NCI-H2171 (cell line): ENCODE measurements at regions not wholly inside any gene's neighbourhood (a gene's known extent, or its start where the extent isn't known, plus 50 kb on each side); places are given as distances from the start of the nearest gene placed in this dataset.
"Not testable (repeated sequence)": the region's sequence is repeated elsewhere in the genome, so short reads cannot be mapped to it uniquely, and the experiment has no call there.

ENCODE experiments used
- DNase-seq: peaks from one replicate; lab custom pipeline; 2025; lab: John Stamatoyannopoulos, UW

DNA sequence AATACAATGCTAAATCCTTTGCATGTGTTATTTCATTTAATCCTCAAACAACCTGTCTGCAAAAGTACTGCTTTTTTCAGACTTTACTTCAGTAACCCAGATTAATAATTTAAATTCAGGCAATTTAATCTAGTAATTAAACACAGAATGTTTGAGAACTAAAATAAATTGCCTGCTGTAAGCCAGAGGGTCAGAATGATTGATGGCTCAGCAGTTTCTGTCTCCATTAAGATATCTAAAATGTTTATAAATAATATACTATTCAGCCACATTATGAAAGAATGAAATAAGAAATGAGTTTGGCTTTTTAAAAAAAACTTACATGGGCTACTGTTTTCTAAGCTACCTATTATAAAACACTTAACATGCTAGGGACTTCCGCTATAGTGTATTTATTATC, 846.0 kb downstream of the FAM181B start:
- DNase-seq = no peak

DNA sequence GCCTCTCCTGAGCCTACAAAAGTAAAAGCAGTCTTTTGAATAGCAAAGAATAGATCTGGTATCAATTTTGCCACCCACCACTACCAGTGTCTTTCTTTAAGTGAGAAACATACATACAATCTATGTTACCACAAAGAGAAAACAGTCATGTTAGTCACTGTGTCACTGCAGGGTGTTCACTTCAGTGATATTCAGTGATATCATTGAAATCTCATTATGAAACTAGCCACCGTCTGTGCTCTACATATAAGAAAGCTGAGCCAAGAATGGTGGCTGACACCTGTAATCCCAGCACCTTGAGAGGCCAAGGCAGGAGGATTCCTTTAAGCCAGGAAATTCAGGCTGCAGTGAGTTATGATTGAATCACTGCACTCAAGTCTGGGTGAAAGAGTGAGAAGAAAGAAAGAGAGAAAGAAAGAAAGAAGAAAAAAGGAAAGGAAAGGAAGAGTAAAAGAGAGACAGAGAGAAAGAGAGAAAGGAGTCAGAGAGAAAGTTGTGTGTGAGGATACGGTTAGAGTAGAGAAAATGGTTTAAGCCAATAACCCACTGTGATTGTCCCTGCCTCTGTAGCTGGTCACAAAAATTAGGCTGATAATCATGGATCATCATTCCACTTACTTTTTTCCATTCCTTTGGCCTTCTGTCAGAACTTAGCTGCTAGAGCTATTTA, 847.1 kb downstream of the FAM181B start:
- no peak for DNase-seq

DNA sequence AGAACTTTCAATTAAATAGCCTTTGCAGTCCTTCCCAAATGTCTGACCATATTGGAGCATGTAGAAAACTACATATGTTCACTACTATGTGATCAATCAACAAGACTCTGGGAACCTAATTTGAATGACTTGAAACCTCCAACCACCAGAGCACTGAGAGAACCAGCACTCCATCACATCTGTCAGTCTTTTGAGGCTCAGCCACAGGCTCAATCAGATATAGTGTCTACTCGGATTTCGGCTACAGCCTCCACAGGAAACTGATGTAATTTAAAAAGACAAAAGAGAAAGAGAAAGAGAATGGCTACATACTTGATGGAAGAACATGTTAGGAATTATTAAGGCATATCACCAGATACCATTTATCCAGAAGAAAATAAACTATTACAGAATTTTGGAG, 859.0 kb downstream of the FAM181B start:
- no peak for DNase-seq

DNA sequence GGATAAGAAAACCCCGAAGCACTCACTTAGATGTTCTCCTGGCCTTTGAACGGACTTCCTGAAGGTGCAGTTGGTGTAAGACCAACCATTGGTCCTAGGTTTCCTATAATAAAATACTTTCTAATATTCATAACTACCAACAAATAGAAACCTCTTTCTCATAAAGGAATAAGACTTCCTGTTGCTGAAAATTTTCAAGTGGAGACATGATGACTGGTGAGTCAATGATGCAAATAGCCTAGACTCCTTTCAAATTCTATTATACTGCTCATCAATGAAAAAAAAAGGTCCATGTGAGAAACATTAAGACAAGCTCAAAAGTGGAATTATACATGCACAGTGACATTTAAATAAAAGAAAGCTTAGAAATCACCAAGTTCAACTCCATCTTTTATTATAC, 862.8 kb downstream of the FAM181B start:
- no peak for DNase-seq

DNA sequence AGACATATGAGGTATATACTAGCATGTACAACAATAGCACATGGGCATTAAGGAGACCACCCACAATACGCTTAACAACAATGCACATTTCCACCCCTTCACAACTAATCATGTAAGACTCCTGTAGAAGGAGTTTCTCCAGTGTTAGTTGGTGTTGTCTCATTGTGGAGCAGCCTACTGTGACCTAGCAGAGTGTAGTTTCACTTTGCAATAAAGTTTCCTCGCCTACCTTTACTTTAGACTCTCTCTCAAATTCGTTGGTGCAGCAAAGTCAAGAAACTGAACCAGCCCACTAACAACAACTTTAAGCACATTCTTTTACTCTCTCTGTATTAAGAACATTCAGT, 863.6 kb downstream of the FAM181B start:
- DNase-seq = no peak

DNA sequence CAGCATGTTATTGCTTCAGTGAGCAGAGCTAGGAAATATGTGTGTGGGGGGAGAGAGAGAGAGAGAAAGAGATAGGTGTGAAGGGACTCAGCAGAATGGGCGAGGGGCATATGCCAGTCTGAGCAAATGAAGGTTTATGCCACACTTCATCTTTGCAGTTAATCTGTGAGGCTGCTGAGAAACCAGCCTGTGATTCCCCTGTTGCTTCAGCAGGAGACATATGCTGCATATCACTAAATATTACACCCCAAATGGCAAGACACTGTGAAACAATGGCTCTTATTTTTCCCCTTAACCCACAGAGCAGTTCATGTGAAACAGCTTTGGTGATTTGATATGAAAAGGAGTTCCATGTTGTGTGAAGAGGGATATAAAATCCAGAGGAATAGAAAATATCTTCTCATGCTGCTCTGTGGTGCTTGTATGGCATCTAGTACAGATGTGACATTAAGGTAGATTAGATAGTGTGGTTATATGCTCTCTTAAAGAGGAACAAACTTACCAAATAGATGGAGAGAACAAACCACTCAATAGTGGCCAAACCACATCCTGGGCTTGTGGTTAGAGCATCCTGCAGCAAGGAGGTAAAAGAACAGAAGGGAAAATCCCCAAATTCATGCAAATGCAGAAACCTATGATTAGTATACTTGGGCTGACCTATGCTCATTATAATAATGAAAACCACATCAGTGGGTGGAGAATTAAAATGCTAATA, 864.2 kb downstream of the FAM181B start:
- no peak for DNase-seq

DNA sequence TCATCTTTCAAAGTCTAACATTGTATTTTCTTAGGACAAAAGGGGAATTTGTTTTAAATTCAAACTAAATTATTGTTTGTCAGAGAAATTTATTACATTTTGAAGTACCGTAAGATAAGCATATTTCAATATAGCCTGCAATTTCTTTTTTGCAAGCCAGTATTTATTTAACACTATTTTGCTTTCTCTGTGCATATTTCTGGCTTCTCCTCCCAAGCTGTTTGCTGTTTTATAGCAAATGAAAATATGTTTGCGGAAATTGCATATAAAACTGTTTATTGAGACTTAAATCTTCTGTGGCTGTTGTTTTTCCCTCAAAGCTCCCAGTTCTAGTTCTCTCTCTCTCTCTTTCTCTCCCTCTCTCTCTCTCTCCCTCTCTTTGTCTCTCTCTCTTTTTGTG, 866.8 kb downstream of the FAM181B start:
- no peak for DNase-seq

DNA sequence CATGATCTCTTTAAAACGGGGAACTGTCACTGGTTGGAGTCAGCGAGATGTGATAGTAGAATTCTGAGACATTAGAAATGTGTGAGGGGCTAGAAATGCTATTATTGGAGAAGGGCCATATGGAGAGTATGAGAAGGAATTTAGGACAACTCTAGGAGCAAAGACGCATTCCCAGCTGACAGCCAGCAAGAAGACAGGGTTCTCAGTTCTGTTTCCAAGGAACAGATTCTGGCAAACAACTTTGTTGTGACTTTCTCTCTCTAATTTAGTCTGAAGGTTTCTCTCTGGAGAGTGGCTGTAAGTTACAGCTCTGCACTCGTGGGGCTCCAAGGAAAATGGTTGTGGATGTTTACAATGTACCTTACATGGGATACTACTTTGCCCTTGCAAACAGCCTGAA, 876.3 kb downstream of the FAM181B start:
- no peak for DNase-seq

DNA sequence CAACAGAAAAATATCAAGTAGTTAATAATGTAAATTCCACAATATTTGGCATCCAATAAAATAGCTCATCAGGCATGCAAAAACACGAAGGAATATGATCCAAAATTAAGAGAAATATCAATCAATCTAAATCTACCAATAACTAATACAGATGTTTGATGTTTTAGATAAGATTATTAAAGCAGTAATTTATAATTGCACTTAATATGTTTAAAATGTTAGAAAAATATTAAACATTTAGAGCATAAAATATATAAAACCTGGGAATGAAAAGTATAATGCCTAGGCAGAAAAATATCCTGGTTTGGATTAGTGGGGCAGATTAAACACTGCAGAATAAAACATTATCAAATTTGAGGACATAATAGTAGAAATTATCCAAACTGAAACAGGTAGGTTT, 879.9 kb downstream of the FAM181B start:
- DNase-seq = no peak

DNA sequence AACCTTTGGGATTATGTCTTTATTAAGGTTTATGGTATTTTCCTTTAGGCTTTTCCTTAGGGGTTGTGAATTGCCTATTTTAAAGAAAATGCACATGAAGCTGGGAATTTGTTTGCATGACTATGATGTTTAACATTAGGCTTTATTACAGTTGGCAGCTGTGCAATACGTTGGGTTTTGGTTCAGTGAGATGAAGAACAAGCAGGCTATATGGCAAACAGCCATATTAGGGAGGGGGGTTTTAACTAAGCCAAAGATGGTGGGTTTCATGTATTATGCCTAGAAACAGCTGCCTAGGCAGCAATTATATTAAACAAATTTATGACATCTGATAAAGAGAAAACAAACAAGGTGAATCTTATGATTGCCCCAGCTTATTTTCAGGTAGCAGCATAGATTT, 880.8 kb downstream of the FAM181B start:
- DNase-seq = no peak

DNA sequence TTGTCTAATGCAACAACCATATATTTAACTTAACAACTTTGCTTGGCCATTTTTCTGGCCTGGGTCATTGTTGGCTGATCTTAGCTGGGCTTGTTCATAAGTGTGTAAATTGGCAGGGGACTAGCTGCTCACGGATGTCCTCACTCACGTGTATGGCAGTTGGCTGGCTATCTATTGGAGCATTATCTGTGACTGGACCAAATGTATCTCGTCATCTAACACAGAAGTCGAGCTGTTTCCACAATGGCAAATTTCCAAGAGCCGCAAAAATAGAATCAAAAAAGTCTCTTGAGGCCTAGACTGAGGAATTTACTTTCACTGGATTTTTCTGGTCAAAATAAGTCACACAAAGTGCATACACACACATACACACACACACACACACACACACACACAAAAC, 893.3 kb downstream of the FAM181B start:
- no peak for DNase-seq

DNA sequence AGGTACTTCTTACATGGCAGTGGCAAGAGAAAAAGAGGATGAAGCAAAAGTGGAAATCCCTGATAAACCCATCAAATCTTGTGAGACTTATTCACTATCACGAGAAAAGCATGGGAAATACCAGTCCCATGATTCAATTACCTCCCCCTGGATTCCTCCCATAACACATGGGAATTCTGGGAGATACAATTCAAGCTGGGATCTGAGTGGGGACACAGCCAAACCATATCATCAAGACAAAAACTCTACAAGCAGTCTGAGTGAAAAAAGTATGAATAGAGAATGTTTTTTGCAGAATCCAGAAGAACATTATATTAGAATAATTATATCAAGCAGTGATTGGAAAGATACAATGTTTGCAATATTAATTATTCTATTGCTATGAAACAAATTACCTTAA, 893.7 kb downstream of the FAM181B start:
- DNase-seq = no peak

DNA sequence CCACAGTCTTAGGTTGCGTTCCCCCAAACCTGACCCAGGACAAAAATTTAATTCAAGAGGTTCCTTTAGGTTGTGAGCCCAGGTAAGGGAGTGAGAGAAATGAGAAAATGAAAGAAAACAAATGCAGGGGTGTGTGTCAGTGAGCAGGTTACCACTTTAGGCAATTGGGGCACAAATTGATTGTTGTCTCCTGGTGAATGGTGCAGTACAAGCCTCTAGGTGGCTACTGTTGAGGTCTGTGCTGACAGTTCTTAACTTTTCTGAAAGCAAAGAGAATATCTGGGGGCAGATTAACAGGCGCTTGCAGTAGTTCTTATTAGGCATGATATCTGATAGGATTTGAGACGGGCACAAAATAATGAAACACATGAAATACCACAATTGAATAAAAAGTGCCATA, 894.6 kb downstream of the FAM181B start:
- DNase-seq = no peak

DNA sequence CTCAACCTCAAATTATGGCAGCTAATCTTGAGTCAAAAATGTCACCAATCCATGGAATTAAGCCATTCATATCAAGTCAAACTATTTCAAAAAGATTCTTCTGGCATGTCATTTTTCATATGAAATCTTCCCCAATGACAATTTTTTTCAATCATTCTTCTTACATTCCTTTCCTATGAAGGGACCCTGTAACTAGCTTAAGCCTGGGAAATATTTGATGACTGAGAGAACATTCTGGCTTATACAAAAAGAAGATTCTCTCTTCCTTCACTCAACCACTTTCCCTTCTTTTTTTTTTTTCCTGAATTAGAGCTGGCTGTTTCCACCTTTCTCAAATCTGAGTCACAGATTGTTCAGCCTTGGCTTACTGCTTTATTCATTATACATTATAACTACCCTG, 903.7 kb downstream of the FAM181B start:
- DNase-seq = no peak

DNA sequence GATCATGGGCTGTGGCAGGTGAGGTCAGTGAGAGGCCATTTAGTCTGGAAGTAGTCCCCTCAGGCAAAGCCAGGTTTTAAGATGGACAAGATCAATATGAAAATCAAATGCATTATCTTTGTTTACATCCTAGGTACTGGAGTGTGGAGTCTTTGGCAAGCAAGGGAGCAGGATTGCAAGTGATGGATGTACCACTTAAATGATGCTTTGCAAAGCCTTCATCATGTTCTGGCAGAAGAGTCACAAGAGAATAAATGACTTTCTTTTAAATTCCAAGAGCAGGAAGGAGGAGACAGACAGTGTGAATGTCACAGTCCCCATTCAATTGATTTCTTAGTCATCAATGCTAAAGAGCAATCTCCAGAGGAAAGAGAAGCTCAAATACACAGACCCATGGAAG, 908.3 kb downstream of the FAM181B start:
- no peak for DNase-seq

DNA sequence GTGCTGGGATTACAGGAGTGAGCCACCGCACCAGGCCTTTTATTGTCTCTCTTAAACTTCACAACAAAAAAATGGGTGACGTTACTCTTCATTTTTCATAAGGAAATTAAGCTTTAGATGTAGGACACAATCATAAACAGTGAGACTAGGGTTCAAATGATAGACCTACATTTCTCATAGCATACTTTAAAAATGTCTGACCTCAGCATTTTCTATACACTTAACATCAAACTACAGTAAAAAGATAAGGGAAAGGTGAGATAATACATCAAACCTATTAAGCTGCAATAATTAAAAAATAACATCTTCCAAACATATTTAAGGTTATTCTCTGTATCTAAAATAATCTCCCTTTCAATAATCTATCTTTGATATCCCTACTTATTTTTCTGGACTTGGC, 914.2 kb downstream of the FAM181B start:
- DNase-seq = no peak

DNA sequence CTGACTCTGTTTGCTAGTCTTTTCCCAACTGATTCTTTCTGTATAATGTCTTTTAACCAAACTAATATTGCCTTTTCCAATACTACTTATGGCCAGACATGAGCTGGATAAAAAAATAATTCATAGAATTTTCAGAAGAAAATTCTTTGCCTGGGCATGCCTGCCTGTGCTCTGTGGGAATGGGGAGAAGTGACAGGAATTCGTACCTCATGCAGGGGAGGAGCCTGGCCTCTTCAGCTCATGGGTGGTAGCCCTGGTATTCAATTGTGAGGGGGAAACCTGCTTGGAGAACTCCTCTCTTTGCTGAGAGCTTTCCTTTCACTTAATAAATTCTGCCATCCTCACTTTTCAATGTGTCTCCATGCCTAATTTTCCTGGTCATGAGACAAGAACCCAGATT, 928.8 kb downstream of the FAM181B start:
- no peak for DNase-seq

DNA sequence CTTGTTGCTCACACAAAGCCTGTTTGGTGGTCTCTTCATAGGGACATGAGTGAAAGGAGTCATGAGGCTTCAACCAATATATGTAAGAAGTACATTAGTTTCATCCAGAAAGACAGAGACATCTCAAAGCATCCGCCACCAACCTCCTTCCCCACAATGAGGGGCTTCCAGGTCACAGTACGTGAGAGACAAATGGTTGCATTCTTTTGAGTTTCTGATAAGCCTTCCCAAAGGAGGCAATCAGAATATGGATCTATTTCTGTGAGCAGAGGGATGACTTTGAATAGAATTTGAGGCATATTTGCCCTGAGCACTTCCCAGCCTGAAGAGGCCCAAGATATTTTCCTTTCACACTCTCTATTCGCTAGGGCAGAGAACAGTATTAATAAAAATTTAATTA, 931.1 kb downstream of the FAM181B start:
- no peak for DNase-seq

DNA sequence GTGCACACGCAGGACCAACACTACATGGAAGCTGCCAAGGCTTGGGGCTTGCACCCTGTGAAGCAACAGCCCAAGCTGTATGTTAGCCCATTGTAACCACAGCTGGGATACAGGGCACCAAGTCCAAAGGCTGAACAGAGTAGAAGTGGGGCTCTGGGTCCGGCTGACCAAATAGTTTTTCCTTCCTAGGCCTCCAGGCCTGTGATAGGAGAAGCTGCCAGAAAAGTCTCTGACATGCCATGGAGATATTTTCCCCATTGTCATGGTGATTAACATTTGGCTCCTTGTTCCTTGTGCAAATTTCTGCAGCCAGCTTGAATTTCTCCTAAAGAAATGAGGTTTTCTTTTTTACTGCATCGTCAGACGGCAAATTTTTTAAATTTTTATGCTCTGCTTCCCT, 941.2 kb downstream of the FAM181B start:
- DNase-seq = no peak

DNA sequence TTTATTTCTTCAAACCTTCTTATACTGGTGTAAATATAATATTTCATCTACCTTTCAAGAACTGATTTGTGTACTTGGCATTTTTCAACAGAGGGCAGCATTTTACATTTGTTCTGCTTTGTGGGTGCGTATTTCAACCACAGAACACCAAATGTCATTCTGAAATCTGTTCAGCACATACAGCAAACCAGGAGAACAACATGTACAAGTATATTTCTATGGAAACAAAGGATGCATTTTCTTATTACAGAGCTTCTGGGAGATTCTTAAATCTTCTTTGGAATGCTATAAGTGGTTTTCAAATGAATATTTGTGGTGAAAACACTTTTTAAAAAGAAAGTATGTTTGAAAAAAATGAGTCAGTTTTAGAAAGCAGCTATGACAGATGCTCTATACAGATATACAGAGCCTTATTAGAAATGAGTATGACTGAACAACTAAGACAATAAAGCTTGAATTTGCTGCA, 946.0 kb downstream of the FAM181B start:
- no peak for DNase-seq

DNA sequence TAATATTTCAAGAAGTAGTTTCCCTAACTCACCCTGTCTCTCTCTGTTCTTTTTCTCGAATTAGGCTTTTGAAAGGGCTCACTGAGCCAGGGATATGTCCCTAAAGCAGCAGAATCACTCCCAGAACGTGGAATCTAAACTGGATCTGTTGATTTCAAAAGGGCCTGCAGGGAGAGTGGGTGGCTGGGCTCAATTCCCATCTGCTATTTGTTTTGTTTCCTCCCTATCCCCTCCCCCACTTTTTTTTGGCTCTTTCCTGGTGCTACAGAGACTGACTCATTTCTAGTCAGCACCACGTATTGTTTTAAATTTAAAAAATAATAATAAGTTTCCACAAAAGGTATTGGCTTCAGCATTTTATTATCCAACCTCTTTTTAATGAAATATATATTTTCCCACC, 961.5 kb downstream of the FAM181B start:
- DNase-seq = no peak

DNA sequence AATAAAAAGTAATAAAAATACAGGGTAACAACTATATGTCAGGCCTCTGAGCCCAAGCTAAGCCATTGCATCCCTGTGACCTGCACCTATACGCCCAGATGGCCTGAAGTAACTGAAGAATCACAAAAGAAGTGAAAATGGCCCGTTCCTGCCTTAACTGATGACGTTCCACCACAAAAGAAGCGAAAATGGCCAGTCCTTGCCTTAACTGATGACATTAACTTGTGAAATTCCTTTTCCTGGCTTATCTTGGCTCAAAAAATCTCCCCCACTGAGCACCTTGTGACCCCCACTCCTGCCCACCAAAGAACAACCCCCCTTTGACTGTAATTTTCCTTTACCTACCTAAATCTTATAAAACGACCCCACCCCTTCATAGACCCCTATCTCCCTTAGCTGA, 963.8 kb downstream of the FAM181B start:
- not testable (repeated sequence) for DNase-seq

DNA sequence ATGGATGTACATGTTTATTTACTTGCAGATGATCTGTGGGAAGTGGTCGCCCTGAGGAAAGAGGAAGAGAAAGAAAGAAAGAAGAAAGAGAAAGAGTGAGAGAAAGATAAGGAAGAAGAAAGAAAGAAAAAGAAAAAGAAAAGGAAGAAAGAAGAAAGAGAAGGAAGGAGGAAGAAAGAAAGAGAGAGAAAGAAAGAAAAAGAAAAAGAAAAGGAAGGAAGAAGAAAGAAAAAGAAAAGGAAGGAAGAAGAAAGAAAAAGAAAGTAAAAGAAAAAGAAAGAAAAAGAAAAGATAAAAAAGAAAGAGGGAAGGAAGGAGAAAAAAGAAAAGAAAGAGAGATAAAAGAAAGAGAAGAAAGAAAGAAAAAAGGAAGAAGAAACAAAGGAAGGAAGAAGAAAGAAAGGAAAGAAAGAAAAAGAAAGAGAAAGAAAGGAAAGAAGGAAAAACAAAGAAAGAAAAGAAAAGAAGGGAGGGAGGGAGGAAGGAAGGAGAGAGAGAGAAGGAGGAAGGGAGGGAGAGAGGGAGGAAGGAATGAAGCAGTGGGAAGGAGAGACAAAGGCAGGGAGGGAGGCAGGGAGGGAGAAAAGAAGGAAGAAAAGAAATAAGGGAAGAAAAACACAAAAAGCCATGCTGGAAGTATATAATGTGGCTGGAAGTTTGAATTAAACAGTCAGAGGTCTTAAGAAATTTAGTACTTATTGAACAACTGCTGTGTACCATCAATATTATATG, 976.6 kb downstream of the FAM181B start:
- DNase-seq = no peak
